GM18861 (cell line): ENCODE measurements at regions not wholly inside any gene's neighbourhood (a gene's known extent, or its start where the extent isn't known, plus 50 kb on each side); places are given as distances from the start of the nearest gene placed in this dataset.

Source experiments
- ATAC-seq: cut with Tn5 transposase; IDR thresholded peaks from one replicate; pipeline ENCODE4 v1.9.1; 2021; ENCODE audit not compliant: unreplicated experiment

DNA sequence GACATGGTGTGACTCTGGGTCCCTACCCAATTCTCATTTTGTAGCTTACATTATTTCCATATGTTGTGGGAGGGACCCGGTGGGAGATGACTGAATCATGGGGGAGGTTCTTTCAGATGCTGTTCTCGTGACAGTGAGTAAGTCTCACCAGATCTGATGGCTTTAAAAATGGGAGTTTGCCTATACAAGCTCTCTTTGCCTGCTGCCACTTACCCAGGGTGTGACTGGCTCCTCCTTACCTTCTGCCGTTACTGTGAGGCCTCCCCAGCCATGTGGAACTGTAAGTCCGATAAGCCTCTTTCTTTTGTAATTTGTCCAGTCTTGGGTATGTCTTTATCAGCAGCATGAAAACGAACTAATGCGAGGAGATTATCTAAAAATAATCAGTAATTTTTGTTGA is 1683.2 kb upstream of the SLC39A10 start:
- ATAC-seq: no peak

DNA sequence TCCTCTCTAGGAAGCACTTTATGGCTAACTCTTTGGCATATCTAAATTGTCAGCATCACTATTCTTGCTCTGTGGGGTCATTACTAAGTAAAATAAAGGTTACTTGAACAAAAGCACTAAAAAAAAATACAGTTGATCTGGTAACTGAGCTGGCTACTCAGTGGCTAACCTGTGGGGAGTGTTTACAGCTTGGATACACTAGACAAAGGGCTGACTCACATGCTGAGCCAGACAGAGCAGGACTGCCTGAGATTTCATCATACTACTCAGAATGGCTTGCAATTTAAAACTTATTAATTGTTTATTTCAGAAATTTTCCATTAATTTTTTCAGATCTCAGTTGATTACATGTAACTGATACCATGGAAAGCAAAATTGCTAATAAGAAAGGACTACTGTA is 1690.4 kb upstream of the SLC39A10 start:
- ATAC-seq: no peak

DNA sequence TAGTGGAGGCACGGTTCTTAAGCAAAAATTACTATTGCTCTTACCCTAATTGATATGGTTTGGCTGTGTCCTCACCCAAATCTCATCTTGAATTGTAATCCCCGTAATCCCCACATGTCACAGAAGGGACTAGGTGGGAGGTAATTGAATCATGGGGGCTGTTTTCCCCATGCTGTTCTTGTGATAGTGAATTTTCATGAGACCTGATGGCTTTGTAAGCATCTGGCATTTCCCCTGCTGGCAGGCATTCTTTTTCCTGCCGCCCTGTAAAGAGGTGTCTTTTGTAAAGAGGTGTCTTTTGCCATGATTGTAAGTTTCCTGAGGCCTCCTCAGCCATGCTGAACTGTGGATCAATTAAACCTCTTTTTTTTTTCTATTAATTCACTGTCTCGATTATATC is 1691.8 kb upstream of the SLC39A10 start:
- no peak for ATAC-seq

DNA sequence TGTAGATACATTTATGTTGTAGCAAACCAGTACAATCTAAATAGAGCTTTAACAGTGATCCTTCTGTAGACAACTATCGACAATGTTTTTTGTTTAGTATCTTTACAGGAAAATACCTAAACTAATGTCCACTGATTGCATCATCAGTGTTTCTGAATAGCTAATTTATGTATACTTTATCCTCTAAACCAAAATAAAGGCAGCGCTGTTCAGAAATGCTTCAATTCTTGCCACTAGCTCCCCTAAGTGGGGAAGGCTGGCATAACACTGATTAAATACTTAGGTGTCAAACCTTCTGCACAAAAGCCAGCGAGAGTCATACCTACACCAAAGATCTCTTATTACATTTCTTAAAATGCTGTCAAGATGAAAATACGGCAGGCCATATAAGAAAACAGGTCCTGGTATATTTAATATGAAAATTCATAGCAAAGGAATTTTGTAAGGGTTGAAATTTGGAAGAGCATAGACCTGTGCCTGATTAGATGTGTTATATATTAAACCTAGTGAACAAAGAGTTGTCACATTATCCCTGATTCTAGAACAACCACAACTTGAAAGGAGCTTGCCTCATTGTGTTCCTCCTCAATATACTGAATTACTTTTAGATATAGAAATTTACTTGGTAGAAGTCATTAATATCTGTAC is 1693.4 kb upstream of the SLC39A10 start:
- no peak for ATAC-seq

DNA sequence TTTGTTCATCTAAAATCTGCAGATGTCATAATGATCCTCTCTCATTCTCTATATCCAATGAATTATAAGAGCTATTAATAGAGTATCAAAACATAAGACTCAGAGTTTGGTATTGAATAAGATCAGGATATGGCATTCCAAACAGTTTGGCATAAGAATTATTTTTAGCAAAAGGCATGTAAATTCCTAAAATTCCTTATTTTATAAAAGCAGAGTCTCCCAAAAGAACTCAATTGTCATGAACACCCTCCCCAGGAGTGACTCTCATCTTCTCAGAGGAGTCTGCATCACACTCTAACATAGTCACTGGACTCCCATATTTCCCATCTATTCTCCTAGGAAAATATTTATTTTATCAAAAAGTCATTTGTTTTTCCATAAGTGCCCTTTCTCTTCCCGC is 1710.2 kb upstream of the SLC39A10 start:
- ATAC-seq: no peak

DNA sequence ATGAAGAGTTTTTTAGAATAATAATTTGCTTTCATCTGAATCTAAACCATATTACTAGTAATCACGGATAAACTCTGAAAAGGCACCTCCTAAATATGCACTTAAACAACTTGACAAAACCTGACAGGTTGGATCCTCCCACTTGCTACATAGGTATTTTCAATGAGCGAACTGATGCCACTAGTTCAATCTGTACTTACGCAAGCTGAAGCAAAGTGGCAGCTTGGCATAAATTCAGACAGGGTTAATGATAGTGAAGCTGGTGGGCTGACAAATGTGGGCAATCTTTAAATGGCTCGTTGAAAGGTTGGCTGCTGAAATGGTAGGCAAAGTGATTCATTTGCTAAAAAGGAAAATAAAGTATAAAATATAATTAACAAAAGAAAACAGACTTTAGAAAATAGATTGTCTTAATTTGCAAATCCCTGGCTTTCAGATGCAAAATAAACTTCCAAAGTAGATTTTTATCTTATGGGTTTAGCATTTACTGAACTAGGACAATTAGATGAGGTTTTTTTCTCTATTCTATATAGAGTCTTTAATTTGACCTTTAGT is 1713.5 kb upstream of the SLC39A10 start:
- no peak for ATAC-seq

DNA sequence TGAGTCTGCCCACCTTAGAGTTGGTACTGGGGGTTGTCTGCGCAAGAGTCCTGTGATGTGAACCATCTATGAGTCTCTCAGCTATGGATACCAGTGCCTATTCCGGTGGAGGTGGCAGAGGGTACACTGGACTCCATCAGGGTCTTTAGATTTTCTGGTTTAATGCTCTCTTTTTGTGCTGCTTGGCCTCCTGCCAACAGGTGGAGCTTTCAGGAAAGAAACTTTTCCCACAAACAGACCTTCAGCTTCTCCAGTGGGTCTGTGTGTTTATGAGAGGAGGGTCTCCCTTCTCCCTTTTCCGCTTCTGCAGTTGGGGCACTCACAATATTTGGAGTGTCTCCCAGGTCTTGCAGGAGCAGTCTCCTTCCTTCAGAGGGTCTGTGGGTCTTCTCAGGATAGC is 1721.9 kb upstream of the SLC39A10 start:
- ATAC-seq: no peak

DNA sequence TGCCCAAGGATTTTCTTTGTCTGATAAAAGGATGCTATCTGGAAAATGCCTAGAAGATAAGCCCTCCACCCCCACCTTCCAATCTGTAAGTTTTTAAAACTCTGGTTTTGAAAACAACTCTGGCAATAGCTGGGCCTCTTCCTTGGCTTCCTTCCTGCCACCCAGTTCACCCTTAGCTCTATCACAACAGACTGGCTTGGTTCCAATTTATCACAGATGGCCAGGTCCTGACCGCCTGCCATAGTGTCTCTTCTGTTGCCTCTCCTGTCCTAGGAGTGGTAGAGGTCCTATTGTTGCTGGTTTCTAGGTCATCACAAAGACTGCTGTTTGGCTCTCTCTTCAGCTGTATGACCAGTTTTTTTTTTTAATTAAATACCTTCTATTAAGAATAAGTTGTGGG is 1727.9 kb upstream of the SLC39A10 start:
- no peak for ATAC-seq

DNA sequence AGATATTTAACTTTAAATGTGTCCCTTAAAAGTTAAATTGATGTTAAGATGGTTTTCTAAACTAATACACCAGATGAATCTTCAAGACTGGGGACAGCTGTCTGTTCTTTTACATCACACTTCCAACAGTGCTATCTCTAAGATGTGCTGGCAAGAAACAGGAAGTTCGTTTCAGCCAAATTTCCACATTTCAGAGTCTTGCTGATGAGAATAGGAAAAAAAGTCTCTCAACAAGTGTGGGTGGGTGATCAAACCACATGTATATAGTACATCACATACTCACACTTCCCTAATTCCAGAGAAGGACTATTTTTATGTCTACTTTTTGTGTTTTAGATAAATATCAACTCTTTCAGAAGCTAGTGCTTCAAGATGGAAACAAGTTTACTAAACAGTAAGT is 1712.8 kb upstream of the TMEFF2 start:
- no peak for ATAC-seq

DNA sequence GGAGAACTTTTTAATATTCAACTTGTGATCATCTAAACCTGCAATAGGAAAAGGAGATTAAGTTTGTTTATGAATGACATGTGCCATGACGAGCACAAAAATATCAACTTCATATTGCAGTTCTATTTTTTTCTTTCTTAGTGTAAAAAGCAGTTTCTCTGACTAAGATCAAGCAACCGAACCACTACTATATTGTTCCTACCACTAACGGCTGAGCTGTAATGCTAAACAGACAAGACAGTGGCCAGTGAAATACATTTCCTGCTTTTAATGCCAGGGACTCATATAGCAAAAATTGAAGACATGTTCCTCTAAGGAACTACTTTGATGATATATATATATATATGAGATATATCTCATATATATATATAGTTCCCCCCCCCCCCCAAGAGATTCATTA is 1705.6 kb upstream of the TMEFF2 start:
- no peak for ATAC-seq

DNA sequence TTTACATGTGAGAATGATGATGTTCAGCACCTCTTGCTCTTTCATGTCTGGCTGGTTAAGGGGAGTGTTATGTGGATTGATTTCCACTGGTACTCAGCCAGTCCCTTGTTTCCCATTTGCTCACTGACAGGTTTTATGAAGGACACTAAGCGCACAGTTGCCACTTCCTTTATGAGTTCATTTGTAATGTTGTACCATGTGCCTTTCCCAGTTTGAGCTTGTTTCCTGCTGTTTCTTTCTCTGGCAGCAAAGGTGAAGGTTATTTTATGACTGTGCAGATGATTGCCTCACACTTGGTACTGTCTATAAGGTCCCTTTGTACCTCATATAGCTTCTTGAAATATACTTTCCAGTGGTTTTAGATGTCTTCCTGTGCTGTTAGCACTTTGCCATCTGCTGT is 1700.5 kb upstream of the TMEFF2 start:
- ATAC-seq: no peak

DNA sequence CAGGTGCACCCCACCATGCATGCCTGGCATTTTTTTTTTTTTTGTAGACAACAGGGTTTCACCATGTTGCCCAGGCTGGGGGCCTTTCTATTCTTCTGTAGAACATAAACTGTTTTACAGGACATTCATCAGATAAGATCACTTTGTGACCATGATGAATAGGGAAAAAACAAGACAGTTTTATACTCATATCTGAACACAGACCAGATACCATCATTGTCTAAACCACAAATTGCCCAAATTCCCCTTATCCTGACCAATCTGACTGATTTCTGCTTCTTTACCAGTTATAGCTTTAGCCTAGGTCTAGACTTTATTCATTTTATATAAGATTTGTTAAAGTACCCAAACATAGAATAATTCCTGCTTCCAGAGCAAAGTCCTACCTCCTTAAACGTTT is 1699.3 kb upstream of the TMEFF2 start:
- ATAC-seq: no peak

DNA sequence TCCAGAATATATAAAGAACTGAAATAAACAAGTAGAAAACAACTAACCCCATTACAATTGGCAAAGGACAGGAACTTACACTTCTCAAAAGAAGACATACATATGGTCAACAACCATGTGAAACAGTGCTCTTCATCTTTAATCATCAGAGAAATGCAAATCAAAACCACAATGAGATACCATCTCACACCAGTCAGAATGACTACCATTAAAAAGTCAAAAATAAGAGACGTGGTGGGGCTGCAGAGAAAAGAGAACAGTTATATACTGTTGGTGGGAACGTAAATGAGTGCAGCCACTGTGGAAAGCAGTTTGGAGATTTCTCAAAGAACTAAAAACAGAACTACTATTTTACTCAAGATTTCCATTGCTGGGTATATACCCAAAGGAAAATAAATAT is 1696.3 kb upstream of the TMEFF2 start:
- ATAC-seq: peak; percentile 46

DNA sequence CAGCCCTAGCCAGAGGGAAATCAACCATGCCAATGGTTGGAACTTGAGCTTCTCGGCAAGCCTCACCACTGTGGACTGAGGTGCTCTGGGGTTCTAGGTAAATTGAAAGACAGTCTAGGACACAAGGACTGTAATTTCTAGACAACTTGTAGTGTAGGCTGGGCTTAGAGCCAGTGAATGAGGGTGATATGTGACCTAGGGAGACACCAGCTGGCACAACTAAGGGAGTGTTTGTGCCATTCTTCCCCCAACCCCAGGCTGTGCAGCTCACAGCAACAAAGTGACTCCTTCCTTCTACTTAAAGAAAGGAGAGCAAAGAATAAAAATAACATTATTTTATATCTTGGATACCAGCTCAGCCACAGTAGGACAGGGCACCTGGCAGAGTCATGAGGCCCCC is 1690.7 kb upstream of the TMEFF2 start:
- ATAC-seq: no peak

DNA sequence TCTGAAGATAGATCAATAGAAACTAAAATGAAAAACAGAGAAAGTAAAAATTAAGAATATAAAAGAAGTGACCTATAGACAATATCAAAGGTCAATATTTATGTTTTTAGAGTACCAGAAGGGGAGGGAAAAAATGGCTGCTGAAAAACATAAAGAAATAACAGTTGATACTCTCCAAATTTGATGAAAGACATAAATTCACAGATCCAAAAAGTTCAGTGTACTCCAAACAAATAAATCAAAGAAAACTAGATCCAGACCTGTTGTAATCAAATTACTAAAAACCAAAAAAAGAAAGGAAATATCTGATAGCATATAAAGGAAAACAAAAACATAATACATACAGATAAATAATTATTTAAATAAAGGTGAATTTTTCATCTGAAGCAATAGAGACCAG is 1689.1 kb upstream of the TMEFF2 start:
- ATAC-seq: no peak

DNA sequence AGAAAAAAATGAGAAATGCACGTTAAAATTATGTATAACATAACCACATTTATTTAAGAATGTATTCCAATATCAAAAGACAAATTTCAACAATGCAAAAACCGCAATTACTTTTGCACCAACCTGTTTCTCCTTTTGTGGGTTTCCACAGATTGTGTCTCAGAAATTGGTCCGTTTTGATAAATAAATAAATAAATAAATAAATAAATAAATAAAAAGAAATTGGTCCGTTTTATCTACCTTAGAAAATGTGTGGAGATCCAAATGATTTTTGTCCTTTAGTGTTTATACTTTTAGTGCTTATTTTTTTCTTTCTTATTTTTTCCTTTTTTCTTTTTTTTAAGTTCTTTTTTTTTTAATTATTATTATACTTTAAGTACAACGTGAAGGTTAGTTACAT is 1682.2 kb upstream of the TMEFF2 start:
- ATAC-seq: no peak

DNA sequence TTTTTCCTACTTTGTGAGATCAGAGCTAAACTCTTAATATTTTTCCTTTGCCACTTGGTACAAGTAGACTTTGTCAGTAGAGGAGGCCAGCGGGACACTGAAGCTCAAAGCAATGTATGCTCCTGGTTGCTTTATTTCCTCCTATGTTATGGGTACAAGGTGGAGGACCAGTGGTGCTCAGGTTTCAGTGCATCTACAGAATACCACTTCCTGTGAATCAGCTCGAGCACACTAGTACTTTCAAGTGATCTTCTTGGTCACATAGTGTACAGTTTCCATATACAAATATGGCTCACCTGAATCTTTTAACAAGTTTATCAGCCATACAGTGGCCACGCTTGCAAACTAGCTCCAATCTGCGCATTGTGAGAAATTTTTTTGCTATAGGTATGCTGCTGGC is 1674.8 kb upstream of the TMEFF2 start:
- ATAC-seq: no peak

DNA sequence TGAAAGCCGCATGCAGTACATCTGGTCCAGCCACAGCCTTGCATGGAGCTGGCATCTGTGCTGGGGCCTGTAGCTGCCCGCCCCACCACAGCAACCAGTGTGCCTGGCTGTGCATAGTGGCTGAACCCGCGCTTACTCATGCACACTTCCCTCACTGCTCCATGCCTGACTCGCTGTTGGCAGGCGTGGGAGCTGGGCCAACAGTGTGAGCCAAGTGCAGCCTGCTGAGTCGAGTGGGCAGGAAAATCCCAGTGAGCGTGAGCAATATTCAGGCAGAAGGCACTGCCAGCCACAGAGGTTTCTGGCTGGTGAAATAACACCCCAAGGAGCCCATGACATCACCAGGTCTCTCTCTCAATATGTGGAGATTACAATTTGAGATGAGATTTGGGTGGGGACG is 1674.1 kb upstream of the TMEFF2 start:
- ATAC-seq: no peak

DNA sequence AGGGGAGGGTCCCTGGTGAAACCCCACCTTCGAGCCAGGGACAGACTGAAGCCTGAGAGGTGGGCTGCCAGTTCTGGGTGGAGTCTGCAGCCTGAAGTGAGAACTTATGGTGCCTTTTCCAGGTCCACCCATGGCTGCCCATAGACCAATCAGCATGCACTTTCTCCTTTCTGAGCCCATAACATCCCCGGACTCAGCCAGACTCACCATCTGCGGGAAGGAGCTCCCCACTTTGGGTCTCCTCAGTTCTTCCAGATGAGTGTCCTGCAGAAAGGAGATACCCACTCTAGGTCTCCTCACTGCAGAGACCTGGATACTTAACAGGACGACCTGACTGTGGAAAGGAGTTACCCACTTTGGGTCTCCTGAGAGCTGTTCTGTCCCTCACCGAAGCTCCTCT is 1673.4 kb upstream of the TMEFF2 start:
- no peak for ATAC-seq

DNA sequence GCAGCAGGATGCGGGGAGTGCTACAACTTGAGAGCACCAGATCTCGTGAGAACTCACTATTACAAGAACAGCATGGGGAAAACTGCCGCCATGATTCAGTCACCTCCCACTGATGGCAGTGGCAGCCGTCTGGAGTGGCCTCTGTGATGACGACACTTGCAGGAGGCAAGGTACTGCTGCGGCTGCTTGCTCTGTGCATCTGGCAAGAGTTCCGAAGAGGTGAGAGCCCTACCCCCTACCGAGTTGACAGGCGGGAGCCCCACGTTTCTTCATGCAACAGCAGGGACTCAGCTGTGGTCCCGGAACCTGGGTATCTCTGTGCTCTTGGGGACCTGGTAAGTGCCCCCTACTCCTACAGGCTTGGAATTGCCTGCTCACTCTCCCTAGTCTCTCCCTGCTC is 1672.7 kb upstream of the TMEFF2 start:
- ATAC-seq: no peak

DNA sequence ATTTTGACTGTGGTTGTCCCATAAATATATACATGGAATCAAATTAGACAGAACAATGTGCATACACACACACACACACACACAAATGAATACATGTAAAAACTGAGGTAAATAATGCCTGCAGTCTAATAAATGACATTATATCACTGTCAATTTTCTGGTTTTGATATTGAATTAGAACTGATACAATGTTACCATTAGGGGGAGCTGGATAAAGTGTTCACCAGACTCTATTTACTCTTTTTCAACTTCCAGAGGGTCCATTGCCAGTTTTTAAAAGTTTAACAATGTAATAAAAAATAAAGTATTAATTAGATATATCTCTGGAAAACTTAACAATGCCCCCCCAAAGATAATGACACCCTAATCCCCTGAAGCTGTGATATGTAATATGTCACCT is 1666.8 kb upstream of the TMEFF2 start:
- ATAC-seq: no peak

DNA sequence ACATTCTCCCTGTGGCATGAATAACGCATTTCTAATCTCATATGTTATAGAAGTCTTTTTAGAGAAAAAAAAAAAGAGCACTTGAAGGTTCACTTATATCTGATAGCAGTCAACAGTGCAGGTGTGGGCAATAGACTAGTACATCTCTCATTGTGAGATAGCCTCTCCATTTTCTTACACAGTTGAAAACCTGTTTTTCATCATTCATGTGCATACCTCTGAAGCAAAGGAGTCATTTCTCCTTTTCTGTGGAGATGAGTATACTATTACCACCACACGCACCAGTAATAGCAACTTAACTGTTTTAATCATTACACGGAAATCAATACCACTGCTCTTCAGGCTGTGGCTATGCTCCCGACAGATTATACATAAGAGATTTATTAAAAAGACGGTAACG is 1653.3 kb upstream of the TMEFF2 start:
- ATAC-seq: no peak

DNA sequence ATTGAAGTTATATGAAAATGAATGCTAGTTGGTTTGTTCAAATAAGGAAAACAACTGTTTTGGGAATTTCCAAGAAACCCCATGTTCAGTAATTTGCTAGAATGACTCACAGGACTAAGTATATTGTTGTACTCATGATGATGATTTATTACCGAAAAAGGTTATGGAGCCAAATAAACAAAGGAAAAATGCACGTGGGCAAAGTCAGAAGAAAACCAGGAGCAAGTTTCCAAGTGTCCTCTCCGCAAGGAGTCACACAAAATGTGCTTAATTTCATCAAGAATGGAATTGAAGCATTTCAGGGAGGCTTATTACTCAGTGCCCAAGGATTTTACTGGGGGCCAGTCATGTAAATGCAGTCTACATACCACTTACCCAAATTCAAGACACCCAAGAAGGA is 1652.4 kb upstream of the TMEFF2 start:
- ATAC-seq: no peak
